SH-SY5Y (cell line): ENCODE measurements at regions not wholly inside any gene's neighbourhood (a gene's known extent, or its start where the extent isn't known, plus 50 kb on each side); places are given as distances from the start of the nearest gene placed in this dataset.

Source experiments
- GATA2 ChIP-seq: IDR thresholded peaks from 2 replicates; pipeline ENCODE4 v1.6.1; 2011; ENCODE audit warnings: mild to moderate bottlenecking, low read depth, low read length
- GATA3 ChIP-seq: IDR thresholded peaks from 2 replicates; pipeline ENCODE4 v1.6.1; 2011; ENCODE audit warnings: low read depth, mild to moderate bottlenecking, low read length, moderate library complexity

DNA sequence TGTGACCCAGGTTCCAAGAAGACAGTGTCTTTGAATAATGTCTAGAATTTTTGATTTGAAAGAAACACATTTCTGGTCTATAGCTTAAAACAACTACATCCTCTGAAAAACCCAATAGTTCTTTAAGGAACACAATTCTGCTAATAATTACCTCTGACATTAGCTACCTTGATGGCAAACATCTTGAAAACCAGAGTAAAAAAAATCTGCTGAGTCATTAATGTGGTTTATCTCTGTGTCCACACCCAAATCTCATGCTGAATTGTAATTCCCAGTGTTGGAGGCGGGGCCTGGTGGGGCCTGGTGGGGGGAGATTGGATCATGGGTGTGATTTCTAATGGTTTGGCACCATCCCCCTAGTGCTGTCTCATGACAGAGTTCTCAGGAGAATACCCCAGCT is 1233.8 kb downstream of the NLGN4X start:
- TF ChIP-seq GATA2 (no peak), GATA3 (no peak)
